Astrocyte of the cerebellum (primary cell): ENCODE measurements at regions not wholly inside any gene's neighbourhood (a gene's known extent, or its start where the extent isn't known, plus 50 kb on each side); places are given as distances from the start of the nearest gene placed in this dataset.

ENCODE experiments used
- DNase-seq: peaks from one replicate; pipeline ENCODE4 v3.0.0-alpha.2; 2011; ENCODE audit warnings: low read depth
- H3K4me3 ChIP-seq: 2 replicates; pipeline ENCODE4 v1.5.1; 2011; ENCODE audit warnings: mild to moderate bottlenecking, low read depth, low read length, moderate library complexity
- CTCF ChIP-seq: IDR thresholded peaks from 2 replicates; pipeline ENCODE4 v1.5.1; 2012; ENCODE audit warnings: low read length, low read depth, moderate library complexity, mild to moderate bottlenecking; ENCODE audit errors: missing control alignments
- in situ Hi-C: cut with HindIII; loops from 2 replicates; pipeline ENCODE4 v1.10.0; 2017; ENCODE audit warnings: low sequenced_read_pairs

GRCh38 chr10:8318956-8319355 is 264.5 kb downstream of the GATA3 start:
- DNase-seq, result no peak
- in situ Hi-C loops, result no loop called here
- H3K4me3 ChIP-seq, result no peak overlapping the region
- no peak for TF ChIP-seq CTCF

GRCh38 chr10:8319704-8320103 is 265.2 kb downstream of the GATA3 start:
- no peak for DNase-seq
- in situ Hi-C loops, result no loop called here
- TF ChIP-seq CTCF, result no peak
- no peak overlapping the region for H3K4me3 ChIP-seq

GRCh38 chr10:8321990-8322389 is 267.5 kb downstream of the GATA3 start:
- H3K4me3 ChIP-seq, result no peak overlapping the region
- in situ Hi-C loops, result no loop called here
- no peak for TF ChIP-seq CTCF
- no peak for DNase-seq

GRCh38 chr10:8323428-8324054 is 269.1 kb downstream of the GATA3 start:
- no peak for DNase-seq
- H3K4me3 ChIP-seq, result no peak overlapping the region
- in situ Hi-C loops, result no loop called here
- TF ChIP-seq CTCF, result no peak

- DNase-seq, result no peak
- no peak for TF ChIP-seq CTCF
- in situ Hi-C loops, result no loop called here
Measured at GRCh38 chr10:8325024-8325980, 270.8 kb downstream of the GATA3 start.

GRCh38 chr10:8326396-8327139 is 272.1 kb downstream of the GATA3 start:
- no peak overlapping the region for H3K4me3 ChIP-seq
- DNase-seq, result no peak
- no peak for TF ChIP-seq CTCF
- in situ Hi-C loops, result no loop called here

More at GRCh38 chr10:8325024-8325980, 270.8 kb downstream of the GATA3 start:
- H3K4me3 ChIP-seq, result no peak overlapping the region
